Pancreas (tissue), 10 donors: ENCODE measurements at regions not wholly inside any gene's neighbourhood (a gene's known extent, or its start where the extent isn't known, plus 50 kb on each side); places are given as distances from the start of the nearest gene placed in this dataset.

Source experiments
- ATAC-seq, 4 donors: fragments of 200-7000 bp; cut with Tn5 transposase; one replicate each; pipeline versions ENCODE4 v1.8.0 to v1.9.1; 2020; ENCODE audit warnings: mild to moderate bottlenecking in 4 of 4, moderate library complexity in 4 of 4
- DNase-seq, 6 donors: peaks; one replicate each; pipeline ENCODE4 v3.0.0-alpha.2; 2020
- FAIRE-seq: peaks from 2 replicates; lab custom pipeline; 2012; peaks lifted over from hg19 to GRCh38; lab: Jason Lieb, UNC
- H3K27ac ChIP-seq, 4 donors: fragments of 200-600 bp; sonication (generic); 1 replicate in 3 of 4; 2 replicates in 1 of 4; pipeline versions ENCODE4 v1.5.0 to v1.8.0; 2020
- H3K27me3 ChIP-seq, 4 donors: fragments of 200-600 bp; one replicate each; pipeline ENCODE4 v1.8.0; 2021
- H3K36me3 ChIP-seq, 3 donors: fragments of 200-600 bp; sonication (generic) in 1 of 3; one replicate each; pipeline versions ENCODE4 v1.5.0 to v1.8.0; 2020 to 2021
- H3K4me1 ChIP-seq, 3 donors: fragments of 200-600 bp; one replicate each; pipeline ENCODE4 v1.8.0; 2021
- H3K4me3 ChIP-seq, 4 donors: fragments of 200-600 bp; sonication (generic) in 2 of 4; one replicate each; pipeline versions ENCODE4 v1.5.0 to v1.8.0; 2020 to 2021
- H3K9me3 ChIP-seq, 4 donors: fragments of 200-600 bp; one replicate each; pipeline ENCODE4 v1.8.0; 2021
- WGBS, 2 donors: extraction: QIAGEN DNeasy Blood & Tissue Kit; methylation state at CpG; one replicate each; pipeline ENCODE4 v1.1.7; 2013; 5-methylcytosine and 5-hydroxymethylcytosine counted together
- intact Hi-C, 3 donors: fragments of 100-400 bp; cut with DNase I; formaldehyde crosslinking; loops; one replicate each; pipeline versions ENCODE4 v1.11.1 to v1.14.2; 2022
- TF ChIP-seq, protein P1 (sequence below), 4 donors: fragments of 200-600 bp; sonication (generic) in 3 of 4; IDR thresholded peaks; one replicate each; pipeline versions ENCODE4 v1.5.0 to v1.8.0; 2021; ENCODE audit warnings: antibody characterized with exemption in 4 of 4
- donor health status: healthy with polysubstance abuse.
- donor health status: DM: no; HTN: no; CAD: no; lungs with moderate emphysema.
- donor health status: DM: no; HTN: no; CAD: no.
- donor health status: control.
- donor health status: control.
- donor health status: Bipolar disorder and iron deficiency.
- donor health status: DM: yes; HTN: yes; CAD: no.
- donor health status: DM: no; HTN: no; CAD: no.
- donor health status: DM: no; HTN: no; CAD: no.
- donor health status: DM: yes; HTN: yes; CAD: no.

GRCh38 chr20:43265449-43265848, 75.7 kb upstream of the PTPRT start:
- 36 to 49% methylated on average over 2 of the region's 2 CpGs for WGBS, 2 donors
- TF ChIP-seq, protein P1, sequence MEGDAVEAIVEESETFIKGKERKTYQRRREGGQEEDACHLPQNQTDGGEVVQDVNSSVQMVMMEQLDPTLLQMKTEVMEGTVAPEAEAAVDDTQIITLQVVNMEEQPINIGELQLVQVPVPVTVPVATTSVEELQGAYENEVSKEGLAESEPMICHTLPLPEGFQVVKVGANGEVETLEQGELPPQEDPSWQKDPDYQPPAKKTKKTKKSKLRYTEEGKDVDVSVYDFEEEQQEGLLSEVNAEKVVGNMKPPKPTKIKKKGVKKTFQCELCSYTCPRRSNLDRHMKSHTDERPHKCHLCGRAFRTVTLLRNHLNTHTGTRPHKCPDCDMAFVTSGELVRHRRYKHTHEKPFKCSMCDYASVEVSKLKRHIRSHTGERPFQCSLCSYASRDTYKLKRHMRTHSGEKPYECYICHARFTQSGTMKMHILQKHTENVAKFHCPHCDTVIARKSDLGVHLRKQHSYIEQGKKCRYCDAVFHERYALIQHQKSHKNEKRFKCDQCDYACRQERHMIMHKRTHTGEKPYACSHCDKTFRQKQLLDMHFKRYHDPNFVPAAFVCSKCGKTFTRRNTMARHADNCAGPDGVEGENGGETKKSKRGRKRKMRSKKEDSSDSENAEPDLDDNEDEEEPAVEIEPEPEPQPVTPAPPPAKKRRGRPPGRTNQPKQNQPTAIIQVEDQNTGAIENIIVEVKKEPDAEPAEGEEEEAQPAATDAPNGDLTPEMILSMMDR (IDR thresholded peaks at IDR 0.05), result no peak
- Histone ChIP-seq H3K4me3 (no peak overlapping the region), H3K36me3 (no peaks in the 10 kb centered on the region), H3K9me3 (no peaks in the 10 kb centered on the region), H3K27me3 (no peaks in the 10 kb centered on the region), H3K4me1 (no peaks in the 10 kb centered on the region), H3K27ac (no peak overlapping the region)
- no peak for ATAC-seq
- DNase-seq, result no peak
- FAIRE-seq, result no peak
- intact Hi-C loops, result no loop called here

DNA sequence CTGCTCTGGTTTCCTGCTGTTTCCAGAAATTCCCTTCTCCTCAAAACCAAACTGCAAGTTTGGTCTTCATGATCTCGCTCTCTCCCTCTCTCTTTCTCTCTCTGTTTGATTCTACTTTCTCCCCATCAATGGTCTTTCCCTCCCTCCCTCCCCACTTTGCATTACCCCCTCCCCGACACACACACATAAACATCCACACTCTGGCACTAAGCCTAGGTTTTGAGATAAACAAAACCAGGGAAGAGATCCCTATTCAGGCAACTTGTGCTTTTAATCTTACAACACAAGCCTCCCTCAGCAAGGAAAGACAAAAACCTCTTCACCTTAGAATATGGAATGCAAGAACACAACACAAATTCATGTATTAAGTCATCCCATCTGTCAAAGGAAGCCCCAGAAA, 73.5 kb upstream of the PTPRT start:
- H3K4me1 ChIP-seq, result no peaks in the 10 kb centered on the region
- 46 to 60% methylated on average over 2 of the region's 2 CpGs for WGBS, 2 donors
- H3K27me3 ChIP-seq, result no peaks in the 10 kb centered on the region
- no peak for ATAC-seq
- no peaks in the 10 kb centered on the region for H3K9me3 ChIP-seq
- TF ChIP-seq, protein P1 (IDR thresholded peaks at IDR 0.05), result no peak
- H3K4me3 ChIP-seq, result no peak overlapping the region
- no peak overlapping the region for H3K27ac ChIP-seq
- no peak for DNase-seq
- H3K36me3 ChIP-seq, result no peaks in the 10 kb centered on the region
- FAIRE-seq, result no peak
- intact Hi-C loops, result no loop called here

GRCh38 chr20:43262341-43262740, 72.6 kb upstream of the PTPRT start:
- TF ChIP-seq, protein P1 (IDR thresholded peaks at IDR 0.05), result no peak
- H3K9me3 ChIP-seq, result no peaks in the 10 kb centered on the region
- no peaks in the 10 kb centered on the region for H3K27me3 ChIP-seq
- ATAC-seq (no peak), FAIRE-seq (no peak), DNase-seq (no peak)
- no peaks in the 10 kb centered on the region for H3K36me3 ChIP-seq
- no peak overlapping the region for H3K27ac ChIP-seq
- H3K4me3 ChIP-seq, result no peak overlapping the region
- H3K4me1 ChIP-seq, result no peaks in the 10 kb centered on the region
- intact Hi-C loops, result no loop called here
- WGBS, 2 donors, result 47 to 56% methylated on average over 8 of the region's 8 CpGs

- no peaks in the 10 kb centered on the region for H3K9me3 ChIP-seq
- intact Hi-C loops, result no loop called here
- DNase-seq (no peak), FAIRE-seq (no peak), ATAC-seq (peak in 1 of 4 donors; percentile 29)
- TF ChIP-seq, protein P1 (IDR thresholded peaks at IDR 0.05), result no peak
- H3K27me3 ChIP-seq, result no peaks in the 10 kb centered on the region
- no peak overlapping the region for H3K4me3 ChIP-seq
- no peak overlapping the region for H3K27ac ChIP-seq
- no peaks in the 10 kb centered on the region for H3K36me3 ChIP-seq
- H3K4me1 ChIP-seq, result no peaks in the 10 kb centered on the region
- WGBS, 2 donors, result 58 to 66% methylated on average over 7 of the region's 7 CpGs
These were observed 66.2 kb upstream of the PTPRT start for GRCh38 chr20:43255877-43256276.

GRCh38 chr20:43252761-43253160, 63.1 kb upstream of the PTPRT start:
- H3K4me1 ChIP-seq, result no peaks in the 10 kb centered on the region
- H3K4me3 ChIP-seq, result no peak overlapping the region
- no peaks in the 10 kb centered on the region for H3K36me3 ChIP-seq
- intact Hi-C loops, result no loop called here
- TF ChIP-seq, protein P1 (IDR thresholded peaks at IDR 0.05), result no peak
- FAIRE-seq (no peak), DNase-seq (no peak), ATAC-seq (no peak)
- no peaks in the 10 kb centered on the region for H3K9me3 ChIP-seq
- H3K27me3 ChIP-seq, result peaks cover 0 to 3% (median 0%) of the 10 kb centered on the region in 4 donors
- 51 to 62% methylated on average over 4 of the region's 4 CpGs for WGBS, 2 donors
- no peak overlapping the region for H3K27ac ChIP-seq
